Muscle of back (tissue), 3 donors: ENCODE measurements at regions not wholly inside any gene's neighbourhood (a gene's known extent, or its start where the extent isn't known, plus 50 kb on each side); places are given as distances from the start of the nearest gene placed in this dataset.
A peak's percentile ranks its signal among the peaks of the same experiment; 100 is the strongest.
"Not testable (repeated sequence)": the region's sequence is repeated elsewhere in the genome, so short reads cannot be mapped to it uniquely, and the experiment has no call there.

Experiments
- DNase-seq, 3 donors: peaks; one replicate each; pipeline versions ENCODE4 v3.0.0 to v3.0.0-alpha.2; 2013

DNA sequence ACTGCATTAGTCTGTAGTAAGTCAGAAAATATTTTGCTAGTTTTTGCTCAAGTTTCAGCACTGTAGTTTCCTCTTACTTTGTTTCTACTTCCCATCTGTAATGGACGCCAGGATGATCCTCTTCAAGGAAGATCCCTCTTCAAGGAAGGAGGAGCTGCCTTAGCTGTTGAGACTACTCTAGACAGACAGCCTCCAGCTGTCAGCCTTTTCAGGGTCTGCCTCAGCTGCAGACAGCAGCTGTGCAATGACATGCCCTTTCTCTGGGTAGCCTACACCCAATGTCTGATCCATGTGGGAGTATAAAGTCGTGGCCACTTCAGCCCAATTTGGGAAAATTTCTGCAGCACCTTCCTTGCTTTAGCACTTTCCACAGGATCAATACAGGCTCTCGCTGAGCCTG, 281.0 kb upstream of the MAOA start:
- peak in 2 of 3 donors; percentile 1 to 2 for DNase-seq

DNA sequence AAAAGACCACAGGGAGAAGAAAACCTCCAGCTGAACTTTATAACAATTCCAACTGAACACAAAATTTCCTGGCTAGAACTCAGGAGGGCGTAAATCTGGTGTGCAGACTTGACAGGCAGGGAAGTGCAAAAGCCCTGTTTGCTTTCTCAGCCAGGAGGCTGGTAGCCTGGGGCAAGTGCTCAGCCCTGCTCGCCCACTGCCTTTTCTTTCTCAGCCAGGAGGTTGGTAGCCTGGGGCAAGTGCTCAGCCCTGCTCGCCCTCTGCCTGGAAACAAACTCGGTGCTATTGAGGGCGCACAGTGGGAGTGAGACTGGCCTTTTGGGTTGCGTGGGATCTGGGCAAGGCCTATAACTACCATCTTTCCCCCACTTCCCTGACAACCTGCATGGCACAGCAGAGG, 275.4 kb upstream of the MAOA start:
- no peak for DNase-seq

DNA sequence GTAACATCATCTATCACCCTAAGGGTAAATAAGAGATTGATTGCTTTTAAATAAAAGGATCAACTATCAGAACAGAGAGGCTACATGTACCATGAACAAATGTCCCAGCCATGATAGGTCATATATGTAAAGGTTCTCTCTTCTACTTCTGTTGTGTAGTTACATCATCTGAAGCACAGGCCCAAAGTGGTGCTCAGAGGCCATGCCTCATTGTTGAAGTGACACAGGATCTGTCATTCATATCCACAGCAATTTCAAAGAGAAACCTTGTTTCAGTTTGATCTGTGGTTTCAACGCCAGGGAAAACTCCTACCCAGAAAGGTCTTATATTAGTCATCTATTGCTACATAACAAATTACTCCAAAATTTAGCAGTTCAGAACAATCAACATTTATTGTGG, 269.2 kb upstream of the MAOA start:
- no peak for DNase-seq

DNA sequence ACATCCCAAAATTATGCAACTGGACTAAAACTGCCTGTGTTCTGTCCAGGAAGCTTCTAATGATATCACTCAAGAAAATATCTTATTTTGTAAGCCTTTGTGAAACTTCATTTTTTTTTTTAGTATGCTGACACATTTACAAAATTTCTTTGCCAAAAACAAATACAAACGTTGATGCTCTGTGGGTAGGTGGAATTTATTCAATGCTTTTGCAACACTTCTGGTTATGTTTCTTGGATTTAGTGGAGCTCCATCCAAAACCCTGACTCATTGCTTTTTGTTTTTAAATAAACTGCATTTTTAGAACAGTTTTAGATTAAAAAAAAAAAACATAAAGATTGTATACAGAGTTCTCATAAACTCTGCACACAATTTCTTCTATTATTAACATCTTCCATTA, 250.9 kb upstream of the MAOA start:
- DNase-seq = no peak

DNA sequence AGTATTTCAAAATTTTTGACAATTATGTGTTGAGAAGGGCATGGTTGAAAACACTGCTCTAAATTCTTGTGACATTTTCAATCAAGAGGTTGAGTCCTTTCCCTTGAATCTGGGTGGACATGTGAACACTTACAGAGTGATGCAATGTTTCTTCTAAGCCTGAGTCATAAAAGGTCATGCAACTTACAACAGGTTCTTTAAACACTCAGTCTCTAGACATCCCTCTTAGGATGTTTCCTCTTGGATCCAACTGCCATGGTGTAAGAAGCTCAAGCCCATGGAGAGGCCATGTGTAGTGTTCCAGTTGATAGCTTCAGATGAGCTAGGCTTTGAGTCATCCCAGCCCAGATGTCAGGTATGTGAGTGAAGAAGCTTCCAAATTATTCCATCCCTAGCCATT, 232.2 kb upstream of the MAOA start:
- no peak for DNase-seq

DNA sequence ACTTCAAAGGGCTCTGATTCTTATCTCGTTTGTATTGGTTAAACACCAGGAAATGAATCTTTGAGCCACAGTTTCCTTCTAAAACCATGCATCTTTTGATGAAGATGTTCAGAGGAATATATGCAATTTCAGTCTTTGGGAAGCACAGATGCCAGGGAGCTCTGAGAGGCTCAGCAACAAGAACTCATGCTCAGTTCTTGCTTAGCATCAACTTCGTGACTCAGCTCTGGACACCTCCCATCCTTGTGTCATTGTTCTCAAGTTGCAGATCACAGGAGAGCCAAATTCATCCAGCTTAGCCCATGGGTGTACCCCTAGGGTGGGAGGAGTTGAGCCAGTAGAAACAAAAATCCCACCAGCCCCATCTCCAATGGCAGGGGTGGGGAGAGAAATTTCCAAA, 219.6 kb upstream of the MAOA start:
- DNase-seq = no peak

DNA sequence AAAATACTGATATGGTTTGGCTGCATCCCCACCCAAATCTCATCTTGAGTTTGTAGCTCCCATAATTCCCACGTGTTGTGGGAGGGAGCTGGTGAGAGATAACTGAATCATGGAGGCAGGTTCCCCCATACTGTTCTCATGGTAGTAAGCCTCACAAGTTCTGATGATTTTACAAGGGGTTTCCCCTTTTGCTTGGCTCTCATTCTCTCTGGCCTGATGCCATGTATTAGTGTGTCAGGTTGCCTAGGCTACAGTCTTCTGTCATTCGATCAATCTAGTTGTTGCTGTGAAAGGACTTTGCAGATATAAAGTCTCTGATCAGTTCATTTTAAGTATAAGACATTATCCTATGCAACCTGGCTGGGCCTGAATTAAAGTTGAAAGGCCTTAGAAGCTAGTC, 209.3 kb upstream of the MAOA start:
- DNase-seq = no peak

DNA sequence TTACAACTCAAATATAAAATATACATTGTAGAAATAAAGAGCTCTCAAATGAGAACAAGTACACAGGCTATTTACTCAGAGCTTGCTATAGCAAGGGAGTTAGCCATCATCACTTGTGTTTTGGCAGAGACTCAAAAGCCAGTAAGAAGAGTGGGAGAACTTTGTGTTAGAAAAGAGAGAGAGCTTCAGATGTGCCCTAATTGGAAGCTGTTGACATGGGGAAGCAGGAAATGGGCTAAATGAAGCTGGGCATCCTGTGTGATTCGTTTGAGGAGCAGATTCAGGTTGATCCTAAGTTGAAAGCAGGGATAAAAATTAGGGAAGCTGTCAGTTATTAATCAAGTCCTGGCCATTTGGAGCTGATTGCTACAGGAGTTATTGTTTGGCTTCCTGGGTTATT, 207.4 kb upstream of the MAOA start:
- no peak for DNase-seq

DNA sequence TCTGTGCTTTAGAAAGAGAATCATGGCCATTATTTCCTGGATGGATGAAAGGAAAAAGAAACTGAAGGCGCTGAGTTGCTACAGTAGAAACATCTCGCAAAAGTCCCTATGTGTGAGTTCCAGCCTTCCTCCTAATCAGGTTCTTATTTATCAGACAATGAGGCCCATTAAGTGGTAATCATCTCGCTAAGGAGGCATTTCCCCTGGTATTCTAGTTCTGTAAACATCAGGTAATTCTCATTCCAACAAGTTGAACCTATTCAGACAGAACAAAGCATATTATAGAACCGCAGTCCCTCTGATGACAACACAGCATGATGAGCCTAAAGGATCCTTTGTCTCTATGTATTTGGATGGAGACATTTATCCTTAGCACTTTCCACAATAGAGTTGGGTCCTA, 205.7 kb upstream of the MAOA start:
- no peak for DNase-seq

DNA sequence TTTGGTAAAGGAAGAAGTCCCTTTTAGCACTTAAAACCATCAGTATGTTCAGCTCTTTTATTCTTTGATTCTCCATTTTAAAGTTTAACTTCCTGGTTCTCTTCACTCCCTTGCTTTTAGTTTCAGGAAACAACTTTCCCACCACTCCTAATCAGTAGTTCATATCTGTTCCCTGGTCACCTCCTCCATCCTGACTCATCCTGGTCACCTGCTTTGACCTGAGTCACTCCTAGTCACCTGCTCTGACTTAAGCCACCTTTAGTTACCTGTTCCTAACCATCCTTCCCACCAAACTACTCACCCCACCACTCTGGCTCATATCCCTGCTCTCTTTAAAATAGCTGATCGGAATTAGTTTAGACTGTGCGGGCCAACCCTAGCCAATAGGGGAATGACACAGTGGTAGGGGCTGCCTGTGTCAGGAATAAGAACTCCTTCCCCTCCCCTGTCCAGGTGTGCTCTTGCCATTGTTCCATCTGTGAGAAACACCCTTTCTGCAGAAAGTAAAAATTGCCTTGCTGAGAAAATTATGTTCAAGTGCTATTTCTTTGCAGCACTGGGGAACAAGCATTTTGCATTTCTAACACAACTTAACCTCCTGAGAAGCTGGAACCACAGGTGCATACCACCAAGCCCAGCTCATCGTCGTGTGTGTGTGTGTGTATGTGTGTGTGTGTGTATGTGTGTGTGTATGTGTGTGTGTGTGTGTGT, 204.0 kb upstream of the MAOA start:
- not testable (repeated sequence) for DNase-seq

DNA sequence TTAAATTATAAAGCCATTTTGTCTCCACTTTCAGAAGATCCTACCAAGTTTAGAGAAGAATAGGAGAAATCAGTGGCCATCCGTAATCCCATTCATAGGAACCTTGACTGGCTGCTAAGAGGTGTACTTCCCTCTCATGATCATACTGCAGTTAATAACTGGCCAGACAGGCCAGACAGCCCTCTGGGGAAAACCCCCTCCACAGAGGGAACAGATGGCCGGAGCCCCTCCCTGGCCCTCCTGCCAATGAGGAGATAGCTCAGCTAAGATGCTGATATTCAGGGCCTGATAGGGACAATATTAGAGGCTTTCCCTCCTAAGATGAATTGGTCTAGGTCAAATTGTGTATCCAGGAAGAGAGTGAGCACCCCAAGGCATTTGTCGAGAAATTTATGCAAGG, 200.0 kb upstream of the MAOA start:
- DNase-seq = no peak

DNA sequence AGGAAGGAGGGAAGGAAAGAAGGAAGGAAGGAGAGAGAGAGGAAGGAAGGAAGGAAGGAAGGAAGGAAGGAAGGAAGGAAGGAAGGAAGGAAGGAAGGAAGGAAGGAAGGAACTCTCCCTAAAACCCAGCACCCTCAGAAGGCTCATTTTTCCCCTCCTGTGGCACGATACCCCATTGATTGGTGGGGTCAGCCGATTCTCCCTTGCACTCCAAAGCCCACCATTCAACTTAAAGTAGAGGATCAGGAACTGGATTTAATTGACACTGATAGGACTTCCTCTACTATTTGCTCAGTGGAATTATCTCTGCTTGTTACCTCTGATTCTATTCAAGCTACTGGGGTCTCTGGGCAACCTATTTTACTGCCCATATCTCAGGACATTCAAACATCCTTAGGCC, 199.2 kb upstream of the MAOA start:
- DNase-seq = no peak

DNA sequence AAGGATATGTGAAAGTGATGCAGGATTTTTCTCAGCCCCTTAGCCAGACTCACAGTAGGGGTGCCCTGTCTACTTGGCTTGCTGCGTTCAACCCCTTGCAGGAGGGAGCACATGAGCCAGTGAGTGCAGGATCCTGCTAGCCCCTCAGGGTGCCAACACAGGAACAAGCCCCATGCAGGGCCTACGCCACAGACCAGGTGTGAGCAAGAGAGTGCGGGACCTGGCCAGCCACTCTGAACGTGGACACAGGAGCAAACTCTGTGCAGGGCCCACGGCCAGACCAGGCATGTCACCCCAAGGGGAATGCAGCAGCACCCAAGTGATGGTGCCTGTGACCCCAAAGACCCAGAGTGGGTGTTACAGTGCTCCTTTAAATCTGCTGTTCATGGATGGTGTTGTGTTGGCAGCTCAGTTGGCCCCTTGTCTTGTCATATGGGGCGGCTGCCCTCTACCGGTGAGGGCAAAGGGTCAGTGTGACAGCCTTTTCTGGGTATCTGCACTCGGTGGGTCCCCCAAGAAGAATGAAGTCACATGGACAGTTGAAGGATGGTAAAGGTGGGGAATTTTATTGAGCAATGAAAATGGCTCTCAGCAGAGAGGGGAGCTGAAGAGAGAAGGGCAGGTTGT, 188.4 kb upstream of the MAOA start:
- no peak for DNase-seq

DNA sequence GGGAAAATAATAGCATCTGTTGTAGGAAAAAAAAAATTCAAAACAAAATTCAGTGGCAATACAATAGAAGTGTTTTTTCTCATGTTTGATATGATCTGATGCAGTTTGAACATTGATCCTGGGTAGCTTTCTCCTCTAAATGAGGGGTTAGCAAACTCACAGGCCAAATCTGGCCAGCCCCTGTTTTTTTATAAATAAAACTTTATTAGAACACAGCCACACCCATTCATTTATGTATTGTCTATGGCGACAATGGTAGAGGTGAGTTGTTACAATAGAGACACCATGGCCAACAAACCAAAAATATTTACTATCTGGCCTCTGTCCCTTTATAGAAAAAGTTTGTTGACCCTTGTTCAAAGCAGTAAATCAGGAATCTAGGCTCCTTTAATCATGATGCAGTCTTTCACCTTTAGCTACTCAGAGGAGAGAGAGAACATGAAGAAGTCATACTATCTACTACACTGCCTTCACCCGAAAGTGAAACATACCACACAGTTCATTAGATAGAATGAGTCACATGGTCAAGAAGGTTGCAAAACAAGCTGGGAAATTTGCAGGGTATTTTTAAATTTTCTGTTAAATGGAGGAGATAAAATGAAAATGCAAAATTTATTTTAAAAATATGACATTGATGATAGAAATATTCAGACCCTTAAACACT, 186.6 kb upstream of the MAOA start:
- no peak for DNase-seq

DNA sequence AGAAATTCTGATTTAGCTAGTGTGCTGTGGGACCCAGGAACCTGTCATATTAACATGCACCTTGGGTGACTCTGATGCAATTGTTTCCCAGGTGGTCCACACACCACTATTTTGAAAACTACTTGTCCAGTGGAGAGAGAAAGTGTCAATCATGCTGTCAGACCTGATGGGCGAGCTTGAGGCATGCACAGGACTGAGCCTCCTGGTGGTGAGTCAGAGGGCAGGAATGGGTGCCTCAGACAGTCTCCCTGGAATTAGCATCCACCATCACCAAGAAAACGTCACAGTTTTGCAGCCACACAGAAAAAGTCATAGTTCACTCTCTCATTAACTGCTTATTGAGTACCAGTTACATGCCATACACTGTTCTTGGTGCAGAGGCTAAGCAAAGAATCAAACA, 181.8 kb upstream of the MAOA start:
- no peak for DNase-seq

DNA sequence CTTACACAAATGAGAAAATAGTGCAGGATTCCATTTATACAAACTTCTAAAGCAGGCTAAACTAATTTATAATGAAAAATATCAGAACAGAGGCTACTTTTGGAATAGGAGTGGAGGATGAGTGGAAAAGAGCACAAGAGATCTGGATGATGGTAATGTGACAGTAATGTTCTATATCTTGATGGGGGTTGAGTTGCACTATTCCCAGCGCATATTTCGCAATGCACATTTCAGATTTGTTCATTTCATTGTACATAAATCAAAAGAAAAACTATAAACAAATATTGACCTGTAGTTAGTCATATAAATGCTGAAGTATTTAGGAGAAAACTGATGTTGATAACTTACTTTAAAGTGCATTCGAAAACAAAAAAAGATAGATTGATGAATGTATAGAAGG, 177.0 kb upstream of the MAOA start:
- DNase-seq = no peak

DNA sequence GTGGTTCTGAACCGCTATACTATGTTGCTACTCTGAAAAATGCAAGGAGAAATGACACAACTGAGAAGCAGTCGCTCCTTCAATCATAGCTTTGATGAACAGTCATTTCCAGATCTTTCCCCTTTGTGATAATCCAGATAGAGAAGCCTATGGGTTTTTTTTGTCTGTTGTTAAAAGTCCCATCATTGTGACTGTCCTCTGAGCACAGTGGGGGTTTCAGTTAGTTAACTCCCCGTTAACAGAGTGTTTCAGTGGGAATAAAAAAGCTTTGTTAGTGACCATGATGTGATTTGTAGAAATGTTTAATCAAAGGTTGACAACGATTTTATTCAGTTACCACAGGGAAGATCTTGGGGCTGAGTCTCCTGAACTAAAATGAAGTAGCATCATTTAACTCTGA, 176.2 kb upstream of the MAOA start:
- DNase-seq = no peak

DNA sequence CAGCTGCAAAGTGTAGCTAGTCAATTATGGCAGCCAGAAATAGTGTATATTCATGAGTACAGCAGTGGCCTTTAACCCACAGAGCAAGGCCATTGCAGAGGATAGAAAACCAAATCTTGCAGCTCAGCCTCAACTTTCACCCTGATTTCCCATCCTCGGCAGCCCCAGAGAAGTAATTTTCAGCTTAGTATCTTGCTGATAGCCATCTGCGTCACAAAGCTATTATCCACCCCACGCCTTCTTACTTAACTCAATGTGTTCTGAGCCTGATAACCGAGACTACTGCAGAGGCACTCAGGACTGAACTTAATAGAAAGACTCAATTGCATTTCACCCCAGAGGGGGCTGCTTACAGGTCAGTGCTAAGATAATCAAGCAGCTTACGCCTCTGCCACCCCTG, 174.5 kb upstream of the MAOA start:
- no peak for DNase-seq

DNA sequence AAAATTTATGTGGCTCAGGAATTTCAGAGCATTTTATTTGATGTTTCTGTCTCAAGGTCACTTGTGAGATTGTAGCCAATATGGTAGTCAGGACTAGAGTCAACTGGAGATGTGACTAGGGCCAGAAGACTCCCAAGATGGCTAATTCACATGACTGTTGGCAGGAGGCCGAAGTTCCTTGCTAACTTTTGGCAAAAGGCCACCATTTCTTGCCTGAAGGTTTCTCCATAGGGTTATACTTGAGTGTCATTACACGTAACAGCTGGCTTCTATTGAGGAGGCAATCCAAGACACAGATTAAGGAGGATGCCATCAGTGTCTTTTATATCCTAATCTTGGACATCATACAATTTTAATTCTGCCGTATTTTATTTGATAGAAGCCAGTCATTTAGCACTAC, 162.3 kb upstream of the MAOA start:
- DNase-seq = no peak

DNA sequence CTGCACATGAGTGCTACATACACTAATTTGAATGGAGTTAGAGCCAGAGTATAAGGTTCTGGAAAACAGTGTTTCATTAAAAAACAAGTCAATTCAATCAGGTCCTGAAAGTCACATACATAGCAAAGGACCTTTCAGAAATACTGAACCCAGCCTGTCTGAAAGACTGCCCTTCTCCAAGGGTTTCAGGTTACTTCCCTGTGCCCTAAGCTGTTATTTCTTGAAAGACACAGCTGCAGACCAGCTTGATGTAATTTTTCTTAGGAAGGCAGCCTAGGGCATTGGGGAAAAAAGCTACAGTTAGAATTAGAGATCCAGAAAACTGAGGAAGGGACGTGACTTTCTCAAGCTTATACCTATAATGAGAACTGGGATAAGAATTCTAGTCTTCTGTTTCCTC, 155.9 kb upstream of the MAOA start:
- peak in 1 of 3 donors; percentile 6 for DNase-seq

DNA sequence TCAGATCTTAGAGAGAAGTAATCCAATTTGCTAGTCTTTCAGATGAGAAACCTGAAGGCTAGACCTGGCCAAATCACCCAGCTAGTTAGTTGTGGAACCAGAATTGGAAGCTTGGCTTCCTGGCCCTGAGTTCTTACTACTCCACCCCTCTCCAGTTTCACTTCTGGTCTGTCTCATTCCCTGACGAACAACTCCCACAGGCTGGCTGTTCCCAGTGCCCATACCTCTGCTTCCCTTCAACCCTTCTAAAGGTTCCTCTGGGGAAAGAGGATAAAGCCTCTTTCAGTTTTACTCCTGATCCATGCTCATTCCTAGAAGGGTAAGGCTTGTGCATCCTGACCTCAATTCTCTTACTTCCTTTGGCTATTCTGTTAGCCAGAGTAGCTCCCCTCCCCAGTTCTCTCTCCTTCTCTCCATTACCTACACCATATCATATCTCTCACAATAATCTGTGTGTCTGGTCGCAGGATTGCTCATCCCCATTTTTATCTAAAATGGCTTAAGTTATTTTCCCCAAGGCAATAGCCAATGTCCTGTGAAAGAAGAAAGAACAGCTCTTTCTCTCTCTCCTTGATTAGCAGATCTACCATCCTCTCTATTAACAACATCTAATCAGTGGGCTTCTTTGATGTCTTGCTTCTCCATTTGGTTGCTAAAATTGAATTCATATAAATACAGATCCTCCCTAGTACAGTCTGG, 155.0 kb upstream of the MAOA start:
- DNase-seq = no peak

DNA sequence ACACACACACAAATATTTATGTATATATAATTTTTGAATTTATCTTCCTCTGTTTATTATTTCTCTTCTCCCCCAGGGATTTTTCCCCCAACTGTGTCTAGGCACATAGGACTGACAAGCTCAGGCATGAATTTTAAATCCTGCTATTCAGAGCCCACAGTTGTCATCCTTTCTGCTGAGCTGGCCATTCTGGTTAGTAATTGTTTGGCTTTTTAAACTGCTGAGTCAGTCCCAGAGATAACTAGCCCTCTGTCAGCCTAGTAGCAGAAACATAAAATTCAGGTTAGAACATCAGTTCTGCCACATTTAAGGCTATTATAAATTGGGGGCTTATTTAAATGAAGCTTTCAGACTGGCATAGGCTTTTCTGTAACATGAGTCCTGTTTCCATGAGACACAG, 151.7 kb upstream of the MAOA start:
- no peak for DNase-seq

DNA sequence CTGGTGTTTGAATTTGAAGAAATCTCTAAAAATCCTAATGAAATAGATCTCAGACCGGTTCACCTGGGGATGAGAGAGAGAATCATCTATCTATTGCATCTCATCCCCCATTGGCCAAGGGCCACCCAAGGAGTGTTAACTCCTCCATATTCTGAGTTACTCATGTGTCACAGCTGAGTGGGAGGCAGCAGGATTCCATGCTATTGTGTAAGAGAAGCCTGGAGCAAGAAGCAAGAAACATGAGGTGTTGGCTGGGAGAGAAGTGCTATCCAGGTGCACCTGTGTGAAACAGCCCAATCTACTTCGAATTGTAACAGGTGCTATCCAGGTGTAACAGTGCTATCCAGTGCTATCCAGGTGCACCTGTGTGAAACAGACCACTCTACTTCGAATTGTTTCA, 150.3 kb upstream of the MAOA start:
- no peak for DNase-seq
